HG03103 (cell line): ENCODE measurements at regions not wholly inside any gene's neighbourhood (a gene's known extent, or its start where the extent isn't known, plus 50 kb on each side); places are given as distances from the start of the nearest gene placed in this dataset.
"Not testable (repeated sequence)": the region's sequence is repeated elsewhere in the genome, so short reads cannot be mapped to it uniquely, and the experiment has no call there.

ENCODE experiments used
- ATAC-seq: cut with Tn5 transposase; IDR thresholded peaks from one replicate; pipeline ENCODE4 v1.9.1; 2021; ENCODE audit warnings: low read depth; ENCODE audit not compliant: unreplicated experiment

- ATAC-seq = no peak
Observed at GRCh38 chr3:98644168-98644567, 50.8 kb upstream of the CPOX start.

- ATAC-seq = no peak
Observed at GRCh38 chr3:98645039-98645438, 51.6 kb upstream of the CPOX start.

- ATAC-seq = no peak
Observed at GRCh38 chr3:98646680-98647079, 53.3 kb upstream of the CPOX start.

- ATAC-seq = no peak
Observed at GRCh38 chr3:98647197-98647596, 53.8 kb upstream of the CPOX start.

GRCh38 chr3:98650971-98651779, 57.8 kb upstream of the CPOX start:
- ATAC-seq = no peak

GRCh38 chr3:98651780-98652077, 58.3 kb upstream of the CPOX start:
- no peak for ATAC-seq

- ATAC-seq = no peak
Observed at GRCh38 chr3:98655666-98656065, 62.3 kb upstream of the CPOX start.

- peak; percentile 97 for ATAC-seq
Observed at GRCh38 chr3:98657457-98657856, 64.0 kb upstream of the CPOX start.

- no peak for ATAC-seq
Observed at GRCh38 chr3:98662699-98663098, 69.3 kb upstream of the CPOX start.

GRCh38 chr3:98670020-98670419, 76.6 kb upstream of the CPOX start:
- ATAC-seq = no peak

- ATAC-seq = no peak
Observed at GRCh38 chr3:98679986-98680385, 83.2 kb upstream of the ST3GAL6 start.

- no peak for ATAC-seq
Observed at GRCh38 chr3:98680723-98681122, 82.4 kb upstream of the ST3GAL6 start.

- ATAC-seq = no peak
Observed at GRCh38 chr3:98681486-98681885, 81.7 kb upstream of the ST3GAL6 start.

- ATAC-seq = not testable (repeated sequence)
Observed at GRCh38 chr3:98682391-98682790, 80.7 kb upstream of the ST3GAL6 start.

- ATAC-seq = no peak
Observed at GRCh38 chr3:98688363-98688762, 74.8 kb upstream of the ST3GAL6 start.

- ATAC-seq = no peak
Observed at GRCh38 chr3:98690876-98691275, 72.3 kb upstream of the ST3GAL6 start.

- no peak for ATAC-seq
Observed at GRCh38 chr3:98691897-98692296, 71.2 kb upstream of the ST3GAL6 start.

- ATAC-seq = no peak
Observed at GRCh38 chr3:98692787-98693473, 70.2 kb upstream of the ST3GAL6 start.

- no peak for ATAC-seq
Observed at GRCh38 chr3:98695796-98696195, 67.3 kb upstream of the ST3GAL6 start.

GRCh38 chr3:98696296-98696695, 66.8 kb upstream of the ST3GAL6 start:
- not testable (repeated sequence) for ATAC-seq

GRCh38 chr3:98697225-98697624, 65.9 kb upstream of the ST3GAL6 start:
- no peak for ATAC-seq

- no peak for ATAC-seq
Observed at GRCh38 chr3:98699132-98699531, 64.0 kb upstream of the ST3GAL6 start.
